ENCODE measurements at regions not wholly inside any gene's neighbourhood (a gene's known extent, or its start where the extent isn't known, plus 50 kb on each side); places are given as distances from the start of the nearest gene placed in this dataset.
"Not testable (repeated sequence)": the region's sequence is repeated elsewhere in the genome, so short reads cannot be mapped to it uniquely, and the experiment has no call there.

GRCh38 chr16:33712308-33712707 is 252.9 kb downstream of the TP53TG3F start:
- 34 to 59% (median 42%) methylated on average over 2 of the region's 2 CpGs for WGBS, 4 donors
- H3K36me3 ChIP-seq (replicated peaks in 1 of 2); DNase-seq; H3K4me1 ChIP-seq (replicated peaks in 1 of 2); H3K4me3 ChIP-seq; intact Hi-C loops (cut with DNase I); H3K9me3 ChIP-seq (replicated peaks in 1 of 3); H3K27me3 ChIP-seq; H3K27ac ChIP-seq: not testable (repeated sequence)

GRCh38 chr16:33712851-33713709 is 253.7 kb downstream of the TP53TG3F start:
- H3K4me1 ChIP-seq (replicated peaks in 1 of 2); H3K4me3 ChIP-seq; DNase-seq; H3K27ac ChIP-seq; H3K9me3 ChIP-seq (replicated peaks in 1 of 3); H3K27me3 ChIP-seq; H3K36me3 ChIP-seq (replicated peaks in 1 of 2); intact Hi-C loops (cut with DNase I): not testable (repeated sequence)
- 74 to 94% (median 84%) methylated on average over 3 to 5 of the region's 5 CpGs for WGBS, 4 donors

DNA sequence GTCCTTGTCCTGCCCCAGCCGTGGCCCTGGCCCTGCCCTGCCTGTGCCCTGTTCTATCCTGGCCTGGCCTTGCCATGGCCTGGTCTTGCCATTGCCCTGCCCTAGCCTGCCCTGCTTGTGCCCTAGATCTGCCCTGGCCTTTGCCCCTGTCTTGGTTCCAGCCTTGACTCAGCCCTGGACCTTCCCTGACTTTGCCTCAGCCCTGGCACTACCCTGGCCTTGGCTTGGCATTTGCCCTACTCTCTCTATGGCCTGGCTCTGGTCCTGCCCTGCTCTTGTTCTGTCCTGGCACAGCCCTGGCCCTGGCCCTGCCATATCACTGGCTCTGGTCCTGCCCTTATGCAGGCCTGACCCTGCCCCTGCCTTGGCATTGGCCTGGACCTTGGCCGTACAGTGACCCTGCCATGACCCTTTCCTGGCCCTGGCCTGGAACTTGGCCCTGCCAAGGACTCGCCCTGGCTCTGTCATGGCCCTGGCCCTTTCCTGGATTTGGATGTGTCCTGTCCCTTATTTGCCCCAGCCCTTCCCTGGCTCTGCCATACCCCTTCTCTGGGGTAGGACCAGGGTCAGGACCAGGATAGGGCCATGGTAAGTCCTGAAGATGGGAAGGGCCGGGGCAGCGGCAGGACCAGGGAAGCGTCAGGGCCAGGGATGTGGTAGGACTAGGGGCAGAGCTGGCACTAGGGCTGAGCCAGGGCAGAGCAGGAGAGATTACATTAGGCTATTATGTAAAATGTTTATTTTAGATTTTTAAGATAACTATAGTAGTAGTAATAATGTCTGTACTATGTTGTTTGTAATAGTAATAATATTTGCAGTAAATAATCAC is 254.5 kb downstream of the TP53TG3F start:
- DNase-seq; intact Hi-C loops (cut with DNase I); H3K9me3 ChIP-seq (replicated peaks in 1 of 3); H3K4me3 ChIP-seq; H3K27me3 ChIP-seq; H3K27ac ChIP-seq; H3K36me3 ChIP-seq (replicated peaks in 1 of 2); H3K4me1 ChIP-seq (replicated peaks in 1 of 2): not testable (repeated sequence)
- WGBS, 4 donors = 81 to 85% (median 82%) methylated on average over 4 to 6 of the region's 6 CpGs

- H3K4me1 ChIP-seq (replicated peaks in 1 of 2); H3K4me3 ChIP-seq; H3K36me3 ChIP-seq (replicated peaks in 1 of 2); DNase-seq; H3K27ac ChIP-seq; H3K9me3 ChIP-seq (replicated peaks in 1 of 3); H3K27me3 ChIP-seq; intact Hi-C loops (cut with DNase I): not testable (repeated sequence)
- 23 to 27% (median 26%) methylated on average over 3 of the region's 4 CpGs for WGBS, 4 donors
These were observed 271.8 kb downstream of the TP53TG3F start for GRCh38 chr16:33731167-33731566.

DNA sequence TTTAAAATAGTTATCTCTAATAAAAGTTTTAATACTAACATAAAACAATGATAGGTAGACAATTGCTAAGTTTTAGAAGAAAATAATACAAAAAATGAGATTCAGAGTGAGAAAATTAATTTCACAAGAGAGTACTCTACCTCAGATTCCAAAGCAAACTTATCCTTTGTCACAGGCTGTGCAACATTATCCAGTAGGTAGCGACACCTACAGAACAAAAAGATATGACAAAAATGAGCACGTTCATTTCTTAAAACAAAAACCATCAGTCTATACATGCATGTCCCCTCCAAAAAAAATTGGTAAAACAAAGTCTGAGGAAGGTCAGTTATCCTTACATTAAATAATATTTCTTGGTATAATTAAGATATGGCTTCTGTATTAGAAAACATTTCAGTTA is 275.2 kb downstream of the TP53TG3F start:
- H3K36me3 ChIP-seq (replicated peaks in 1 of 2); DNase-seq; H3K27ac ChIP-seq; H3K9me3 ChIP-seq (replicated peaks in 1 of 3); H3K4me3 ChIP-seq; intact Hi-C loops (cut with DNase I); H3K27me3 ChIP-seq; H3K4me1 ChIP-seq (replicated peaks in 1 of 2): not testable (repeated sequence)
- WGBS, 4 donors = 45 to 58% (median 54%) methylated on average over 2 of the region's 2 CpGs

- H3K36me3 ChIP-seq (replicated peaks in 1 of 2); DNase-seq; H3K4me1 ChIP-seq (replicated peaks in 1 of 2); H3K9me3 ChIP-seq (replicated peaks in 1 of 3); H3K4me3 ChIP-seq; H3K27ac ChIP-seq; H3K27me3 ChIP-seq; intact Hi-C loops (cut with DNase I): not testable (repeated sequence)
- 73 to 83% (median 79%) methylated on average over 4 to 30 of the region's 35 CpGs for WGBS, 4 donors
These were observed 307.7 kb downstream of the TP53TG3F start for GRCh38 chr16:33766869-33767765.

- H3K4me3 ChIP-seq; H3K27me3 ChIP-seq; DNase-seq; H3K4me1 ChIP-seq (replicated peaks in 1 of 2); H3K9me3 ChIP-seq (replicated peaks in 1 of 3); H3K27ac ChIP-seq; intact Hi-C loops (cut with DNase I); H3K36me3 ChIP-seq (replicated peaks in 1 of 2): not testable (repeated sequence)
- 86 to 91% methylated on average over 9 of the region's 12 CpGs; no CpG with 5 or more reads in 2 of the 4 donors for WGBS, 4 donors
These were observed 309.3 kb downstream of the TP53TG3F start for GRCh38 chr16:33768710-33769109.

GRCh38 chr16:33769180-33769846 is 309.9 kb downstream of the TP53TG3F start:
- 80 to 90% (median 86%) methylated on average over 2 to 16 of the region's 25 CpGs for WGBS, 4 donors
- H3K27me3 ChIP-seq = not testable (repeated sequence)

GRCh38 chr16:33770478-33770877 is 311.1 kb downstream of the TP53TG3F start:
- H3K4me3 ChIP-seq; H3K9me3 ChIP-seq (replicated peaks in 1 of 3); DNase-seq; H3K27ac ChIP-seq; H3K4me1 ChIP-seq (replicated peaks in 1 of 2); intact Hi-C loops (cut with DNase I); H3K36me3 ChIP-seq (replicated peaks in 1 of 2); H3K27me3 ChIP-seq: not testable (repeated sequence)
- WGBS, 4 donors = 41 to 66% (median 58%) methylated on average over 49 to 66 of the region's 66 CpGs

More at GRCh38 chr16:33769180-33769846, 309.9 kb downstream of the TP53TG3F start:
- DNase-seq; H3K36me3 ChIP-seq (replicated peaks in 1 of 2); intact Hi-C loops (cut with DNase I); H3K27ac ChIP-seq; H3K9me3 ChIP-seq (replicated peaks in 1 of 3); H3K4me1 ChIP-seq (replicated peaks in 1 of 2); H3K4me3 ChIP-seq: not testable (repeated sequence)

DNA sequence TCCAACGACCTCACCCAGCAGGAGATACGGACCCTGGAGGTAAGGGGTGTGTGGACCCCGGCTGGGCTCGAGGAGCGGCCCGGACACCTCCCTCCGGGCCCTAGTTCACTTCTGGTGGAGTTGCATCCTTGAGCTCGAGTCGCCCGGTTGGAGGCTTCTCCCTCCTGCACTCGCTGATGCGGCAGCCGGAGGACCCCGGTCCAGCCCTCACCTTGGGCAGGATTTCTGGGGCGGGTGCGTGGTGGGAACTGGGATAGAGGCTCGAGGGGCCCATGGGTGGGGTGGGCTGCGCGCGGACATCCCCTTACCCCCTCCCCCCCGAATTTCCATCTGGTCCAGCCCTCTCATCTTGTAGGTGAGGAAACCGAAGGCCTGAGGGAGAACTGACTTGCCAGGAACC is 311.8 kb downstream of the TP53TG3F start:
- not testable (repeated sequence) for H3K27me3 ChIP-seq, DNase-seq

More for the DNA sequence above, 311.8 kb downstream of the TP53TG3F start:
- WGBS, 4 donors = 60 to 62% methylated on average over 14 to 15 of the region's 22 CpGs; no CpG with 5 or more reads in 2 of the 4 donors
- H3K4me3 ChIP-seq; H3K4me1 ChIP-seq (replicated peaks in 1 of 2); H3K36me3 ChIP-seq (replicated peaks in 1 of 2); intact Hi-C loops (cut with DNase I); H3K9me3 ChIP-seq (replicated peaks in 1 of 3); H3K27ac ChIP-seq: not testable (repeated sequence)
